Right lobe of liver (tissue), 6 donors: ENCODE measurements at regions not wholly inside any gene's neighbourhood (a gene's known extent, or its start where the extent isn't known, plus 50 kb on each side); places are given as distances from the start of the nearest gene placed in this dataset.
A peak's percentile ranks its signal among the peaks of the same experiment; 100 is the strongest.
"Not testable (repeated sequence)": the region's sequence is repeated elsewhere in the genome, so short reads cannot be mapped to it uniquely, and the experiment has no call there.

ENCODE experiments used
- ATAC-seq, 4 donors: fragments of 200-7000 bp; cut with Tn5 transposase; one replicate each; pipeline ENCODE4 v1.9.1; 2020; ENCODE audit warnings: mild to moderate bottlenecking in 4 of 4, moderate library complexity in 4 of 4
- DNase-seq, 3 donors: peaks; one replicate each; pipeline ENCODE4 v3.0.0-alpha.2; 2020
- H3K27ac ChIP-seq, 3 donors: fragments of 200-600 bp; one replicate each; pipeline ENCODE4 v1.8.0; 2022
- H3K27me3 ChIP-seq, 2 donors: fragments of 200-600 bp; one replicate each; pipeline ENCODE4 v1.8.0; 2022
- H3K36me3 ChIP-seq, 4 donors: fragments of 200-600 bp; sonication (generic) in 1 of 4; one replicate each; pipeline versions ENCODE4 v1.5.1 to v1.8.0; 2017 to 2022; ENCODE audit warnings: control low read depth in 1 of 4
- H3K4me1 ChIP-seq, 4 donors: fragments of 200-600 bp; sonication (generic) in 1 of 4; one replicate each; pipeline versions ENCODE4 v1.5.1 to v1.8.0; 2017 to 2022; ENCODE audit warnings: control low read depth in 1 of 4
- H3K4me3 ChIP-seq, 3 donors: fragments of 200-600 bp; one replicate each; pipeline ENCODE4 v1.8.0; 2022
- H3K9me3 ChIP-seq, 4 donors: fragments of 200-600 bp; sonication (generic) in 1 of 4; one replicate each; pipeline versions ENCODE4 v1.5.1 to v1.8.0; 2017 to 2022; ENCODE audit warnings: control low read depth in 1 of 4
- WGBS: methylation state at CpG from one replicate; pipeline ENCODE4 v1.1.6; 2018; ENCODE audit warnings: low coverage, low lambda C conversion rate; ENCODE audit not compliant: insufficient coverage; ENCODE audit errors: missing lambda C conversion rate; 5-methylcytosine and 5-hydroxymethylcytosine counted together
- intact Hi-C, 2 donors: fragments of 100-400 bp; cut with DNase I; formaldehyde crosslinking; loops; one replicate each; pipeline versions ENCODE4 v1.11.2 to v1.14.1; 2022
- donor health status: DM: no; HTN: yes; CAD: no.
- donor health status: DM: no; HTN: no; CAD: no.
- donor health status: DM: no; HTN: no; CAD: no.
- donor health status: DM: no; HTN: yes; CAD: no.
- donor health status: DM: no; HTN: yes; CAD: no.

GRCh38 chr21:10346249-10346648 is 175.1 kb upstream of the TPTE start:
- H3K27ac ChIP-seq, H3K9me3 ChIP-seq, H3K4me1 ChIP-seq, intact Hi-C loops, H3K27me3 ChIP-seq, H3K36me3 ChIP-seq, DNase-seq, H3K4me3 ChIP-seq: not testable (repeated sequence)
- ATAC-seq = peak in 3 of 4 donors; percentile 5 to 7 (median 5)
- WGBS = 48% methylated on average over 3 of the region's 5 CpGs

- WGBS = 52% methylated on average over 3 of the region's 3 CpGs
- H3K27me3 ChIP-seq, H3K27ac ChIP-seq, H3K9me3 ChIP-seq, H3K4me3 ChIP-seq, H3K4me1 ChIP-seq, DNase-seq, H3K36me3 ChIP-seq, intact Hi-C loops: not testable (repeated sequence)
- ATAC-seq = peak in 2 of 4 donors; percentile 3 to 5
Measured at GRCh38 chr21:10346933-10347615, 174.3 kb upstream of the TPTE start.

- H3K27me3 ChIP-seq, H3K4me3 ChIP-seq, intact Hi-C loops, H3K4me1 ChIP-seq, H3K27ac ChIP-seq, H3K9me3 ChIP-seq, H3K36me3 ChIP-seq: not testable (repeated sequence)
- ATAC-seq = peak in 2 of 4 donors; percentile 5 to 27
- WGBS = 56% methylated on average over 7 of the region's 7 CpGs
- peak in 2 of 3 donors; percentile 56 to 59 for DNase-seq
Measured at GRCh38 chr21:10347675-10348074, 173.7 kb upstream of the TPTE start.

GRCh38 chr21:10348150-10348549 is 173.2 kb upstream of the TPTE start:
- H3K9me3 ChIP-seq = not testable (repeated sequence)

GRCh38 chr21:10354851-10355578 is 166.4 kb upstream of the TPTE start:
- H3K27ac ChIP-seq, H3K4me3 ChIP-seq, H3K27me3 ChIP-seq, H3K4me1 ChIP-seq, H3K36me3 ChIP-seq, intact Hi-C loops, H3K9me3 ChIP-seq: not testable (repeated sequence)
- WGBS = 19% methylated on average over 5 of the region's 5 CpGs
- ATAC-seq (peak in 2 of 4 donors; percentile 32 to 43), DNase-seq (peak in 1 of 3 donors; percentile 54)

More at GRCh38 chr21:10348150-10348549, 173.2 kb upstream of the TPTE start:
- H3K36me3 ChIP-seq, intact Hi-C loops, ATAC-seq, H3K27me3 ChIP-seq, H3K4me1 ChIP-seq, H3K27ac ChIP-seq, H3K4me3 ChIP-seq, DNase-seq: not testable (repeated sequence)
- WGBS = 38% methylated on average over 3 of the region's 3 CpGs

GRCh38 chr21:10359120-10359519 is 162.3 kb upstream of the TPTE start:
- intact Hi-C loops, H3K9me3 ChIP-seq, DNase-seq, H3K4me1 ChIP-seq, H3K27me3 ChIP-seq, H3K4me3 ChIP-seq, ATAC-seq, H3K27ac ChIP-seq, H3K36me3 ChIP-seq: not testable (repeated sequence)
- 50% methylated on average over 2 of the region's 2 CpGs for WGBS

- ATAC-seq = not testable (repeated sequence)
Measured at GRCh38 chr21:10359911-10360310, 161.5 kb upstream of the TPTE start.

GRCh38 chr21:10361214-10361736 is 160.1 kb upstream of the TPTE start:
- peak in 3 of 4 donors; percentile 6 to 25 (median 20) for ATAC-seq
- H3K27ac ChIP-seq, H3K27me3 ChIP-seq, H3K36me3 ChIP-seq, H3K4me1 ChIP-seq, H3K4me3 ChIP-seq, H3K9me3 ChIP-seq, intact Hi-C loops, DNase-seq: not testable (repeated sequence)
- 18% methylated on average over 2 of the region's 3 CpGs for WGBS

More at GRCh38 chr21:10359911-10360310, 161.5 kb upstream of the TPTE start:
- intact Hi-C loops, H3K9me3 ChIP-seq, H3K4me3 ChIP-seq, H3K27me3 ChIP-seq, H3K4me1 ChIP-seq, H3K36me3 ChIP-seq, DNase-seq, H3K27ac ChIP-seq: not testable (repeated sequence)
- 35% methylated on average over 4 of the region's 4 CpGs for WGBS

GRCh38 chr21:10362816-10363215 is 158.6 kb upstream of the TPTE start:
- H3K4me3 ChIP-seq, ATAC-seq, H3K36me3 ChIP-seq, H3K27ac ChIP-seq, intact Hi-C loops, H3K4me1 ChIP-seq, H3K9me3 ChIP-seq, H3K27me3 ChIP-seq: not testable (repeated sequence)
- WGBS = 41% methylated on average over 9 of the region's 9 CpGs
- DNase-seq = peak in 1 of 3 donors; percentile 59

GRCh38 chr21:10363321-10363720 is 158.1 kb upstream of the TPTE start:
- H3K27me3 ChIP-seq, H3K36me3 ChIP-seq, ATAC-seq, H3K27ac ChIP-seq, H3K4me3 ChIP-seq, DNase-seq, H3K9me3 ChIP-seq, intact Hi-C loops, H3K4me1 ChIP-seq: not testable (repeated sequence)

- ATAC-seq = not testable (repeated sequence)
Measured at GRCh38 chr21:10366210-10366609, 155.2 kb upstream of the TPTE start.

More at GRCh38 chr21:10366210-10366609, 155.2 kb upstream of the TPTE start:
- H3K9me3 ChIP-seq, intact Hi-C loops, H3K4me1 ChIP-seq, H3K27ac ChIP-seq, H3K36me3 ChIP-seq, DNase-seq, H3K27me3 ChIP-seq, H3K4me3 ChIP-seq: not testable (repeated sequence)
- 30% methylated on average over 6 of the region's 11 CpGs for WGBS
